SKM-1 treated with dmso at 0.1 percent for 144 hours (cell line): ENCODE measurements at regions not wholly inside any gene's neighbourhood (a gene's known extent, or its start where the extent isn't known, plus 50 kb on each side); places are given as distances from the start of the nearest gene placed in this dataset.
"Not testable (repeated sequence)": the region's sequence is repeated elsewhere in the genome, so short reads cannot be mapped to it uniquely, and the experiment has no call there.

Experiments used
- DNase-seq: peaks from one replicate; lab custom pipeline; 2025; ENCODE audit not compliant: unreplicated experiment; lab: John Stamatoyannopoulos, UW

DNA sequence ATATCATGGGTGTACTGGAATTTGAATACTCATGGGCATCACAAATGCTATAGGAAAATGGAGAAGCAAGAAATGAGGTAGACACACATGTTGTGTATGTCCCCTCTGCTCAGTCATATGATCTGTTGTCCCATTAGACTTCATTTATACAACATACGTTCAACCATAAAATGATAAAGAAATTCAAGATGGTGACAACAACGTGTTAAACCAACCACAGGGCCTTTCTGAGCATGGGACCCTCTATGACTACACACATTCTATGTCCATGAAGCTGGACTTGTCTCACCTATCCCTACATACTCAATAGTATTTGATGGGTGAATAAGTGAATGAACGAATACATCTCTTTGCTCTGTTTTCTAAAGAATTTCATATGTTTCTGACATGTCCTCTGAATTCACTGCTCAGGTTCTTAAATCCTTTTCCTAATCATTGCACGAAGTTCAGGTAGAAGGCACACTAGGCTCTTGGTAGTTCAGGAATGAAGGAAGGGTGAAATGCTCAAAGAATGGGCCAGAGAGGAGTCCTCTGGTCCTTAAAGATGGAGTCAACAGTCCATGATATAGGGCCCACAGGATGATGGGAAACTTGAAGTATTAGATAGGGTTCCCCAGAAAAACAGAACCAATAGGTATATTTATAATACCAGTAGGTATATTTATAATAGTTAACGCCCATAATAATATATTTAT lies 105.7 kb upstream of the PPM1H start:
- no peak for DNase-seq

DNA sequence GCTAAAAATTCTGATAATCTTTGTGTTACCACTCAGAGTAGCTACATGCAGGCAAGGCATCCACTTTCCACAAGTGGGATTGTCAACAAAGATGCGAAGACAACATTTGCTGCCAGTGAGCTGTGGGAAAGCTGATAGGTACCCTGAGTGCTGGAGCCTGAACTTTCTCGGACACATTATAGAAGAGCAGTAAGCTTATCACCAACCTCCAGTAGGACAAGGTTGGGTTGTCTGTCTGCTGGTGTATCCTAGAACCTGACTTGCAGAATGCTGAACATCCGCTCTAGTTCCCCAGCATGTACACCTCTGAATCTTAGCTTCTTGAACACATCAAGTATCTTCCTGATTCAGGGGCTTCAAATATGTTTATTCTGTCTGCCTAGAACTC lies 103.8 kb upstream of the PPM1H start:
- no peak for DNase-seq

DNA sequence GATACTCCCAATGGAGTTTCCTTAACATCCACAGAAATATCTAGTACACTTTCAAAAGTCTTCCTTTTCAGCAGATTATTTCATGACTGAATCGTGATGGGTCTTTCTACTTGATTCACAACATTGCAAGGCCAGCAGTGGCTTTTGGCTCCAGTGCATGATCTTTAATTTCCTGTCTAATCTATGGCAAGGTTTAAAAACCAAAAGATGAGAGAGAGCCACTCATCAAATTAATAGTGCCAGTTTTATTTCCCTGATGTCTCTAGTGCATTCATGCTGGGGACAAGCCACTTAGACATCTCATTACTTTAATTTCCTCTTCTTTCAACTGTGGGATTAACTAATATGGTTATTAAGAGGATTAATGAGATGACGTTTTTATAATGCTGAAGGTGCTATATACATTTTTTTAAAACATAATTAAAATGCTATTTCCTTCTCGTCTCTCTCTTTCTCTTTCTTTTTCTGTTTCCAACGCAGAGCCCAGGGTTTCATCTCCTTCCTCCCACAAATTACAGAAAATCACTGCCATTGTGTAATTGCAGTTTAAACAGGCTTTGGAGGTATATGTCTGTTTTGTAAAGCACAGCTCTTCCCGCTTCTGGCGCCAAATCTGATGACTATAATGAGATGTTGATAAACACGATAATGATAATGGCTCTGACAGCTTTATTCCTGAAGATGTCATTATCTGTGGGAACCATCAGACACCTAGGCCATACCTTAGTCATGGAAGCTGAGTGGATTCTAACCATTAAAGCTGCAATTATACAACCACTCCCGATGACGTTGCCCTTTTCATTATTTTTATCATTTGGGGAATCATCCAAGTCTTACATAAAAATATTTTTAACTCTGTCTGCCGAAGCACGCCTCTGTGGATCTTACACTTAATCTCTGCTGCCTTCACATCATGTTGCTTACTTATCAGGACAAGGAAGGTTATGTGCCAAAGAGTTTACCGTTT lies 103.1 kb upstream of the PPM1H start:
- DNase-seq = no peak

DNA sequence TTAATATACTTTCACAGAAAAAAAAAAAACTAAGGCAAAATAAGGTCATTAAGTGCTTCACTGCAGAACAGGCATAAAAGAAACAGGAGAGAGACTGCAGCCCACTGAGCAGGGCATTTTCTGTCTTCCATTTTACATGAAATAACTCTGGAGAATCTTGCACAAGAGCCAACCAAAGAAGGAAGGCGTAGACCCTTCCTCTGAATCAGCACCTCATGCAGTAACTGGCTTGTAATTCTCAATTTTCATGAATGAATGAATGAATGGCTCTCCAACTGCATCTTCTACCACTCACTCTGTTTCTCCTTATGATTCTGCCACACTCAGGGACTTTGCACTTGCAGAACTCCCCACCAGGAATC lies 102.0 kb upstream of the PPM1H start:
- no peak for DNase-seq

DNA sequence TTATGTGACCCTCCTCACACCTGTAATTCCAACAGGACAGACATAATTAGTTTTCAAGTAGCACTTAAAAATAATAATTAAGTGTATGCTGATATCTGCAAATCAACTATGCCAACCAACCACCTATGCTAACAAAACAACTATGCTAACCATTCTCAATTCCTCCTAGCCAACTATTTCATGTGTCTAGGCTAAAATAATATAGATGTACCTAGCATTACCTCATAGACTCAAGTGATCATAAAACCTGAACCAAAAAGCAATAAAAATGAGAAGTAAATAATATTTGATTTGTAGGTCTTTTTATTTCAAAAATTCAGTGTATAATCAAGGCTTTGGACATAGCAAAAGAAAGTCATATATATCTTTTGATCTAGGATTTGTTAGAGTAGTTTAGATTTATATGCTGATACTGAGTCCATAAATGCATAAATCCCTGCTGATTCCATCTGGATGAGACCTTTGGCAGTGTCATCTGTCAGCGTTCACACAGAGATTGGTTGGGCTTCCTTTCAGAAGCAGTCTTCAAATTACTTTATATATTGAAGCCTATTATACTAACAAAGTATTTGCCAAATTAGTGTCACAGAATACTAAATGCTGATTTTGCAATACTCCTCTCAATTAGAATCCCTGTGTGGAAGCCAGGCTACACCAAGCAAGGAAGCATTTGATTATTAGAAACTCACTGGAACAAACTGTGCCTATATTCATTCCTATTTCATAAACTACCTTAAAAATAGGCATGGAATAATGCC lies 101.4 kb upstream of the PPM1H start:
- no peak for DNase-seq

DNA sequence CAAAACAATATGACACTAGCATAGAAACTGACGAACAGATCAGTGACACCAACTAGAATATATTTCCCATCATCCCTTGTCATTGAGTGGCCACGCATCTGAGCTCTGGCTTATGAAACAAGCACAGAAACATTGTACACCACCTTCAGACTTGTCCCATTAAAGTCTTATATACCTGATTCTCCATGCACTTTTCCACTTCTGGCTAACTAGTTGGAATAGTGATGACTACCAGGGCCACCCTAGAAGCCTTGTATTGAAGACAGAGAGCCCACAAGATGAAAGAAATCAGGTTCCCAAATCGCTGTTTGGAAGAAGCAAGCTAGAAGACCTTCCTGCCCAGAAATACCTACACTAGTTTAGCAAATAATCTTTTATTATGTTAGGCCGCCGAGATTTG lies 99.7 kb upstream of the PPM1H start:
- no peak for DNase-seq

DNA sequence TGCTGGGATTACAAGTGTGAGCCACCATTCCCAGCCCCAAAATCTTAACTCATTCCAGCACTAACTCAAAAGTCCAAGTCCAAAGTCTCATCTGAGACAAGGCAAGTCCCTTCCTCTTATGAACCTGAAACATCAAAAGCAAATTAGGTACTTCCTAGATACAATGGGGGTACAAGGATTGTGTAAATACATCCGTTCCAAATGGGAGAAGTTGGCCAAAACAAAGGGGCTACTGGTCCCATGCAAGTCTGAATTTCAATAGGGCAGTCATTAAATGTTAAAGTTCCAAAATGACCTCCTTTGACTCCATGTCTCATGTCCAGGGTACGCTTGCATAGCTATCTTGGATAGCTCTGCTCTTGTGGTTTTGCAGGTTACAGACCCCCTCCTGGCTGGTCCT lies 94.7 kb upstream of the PPM1H start:
- no peak for DNase-seq

DNA sequence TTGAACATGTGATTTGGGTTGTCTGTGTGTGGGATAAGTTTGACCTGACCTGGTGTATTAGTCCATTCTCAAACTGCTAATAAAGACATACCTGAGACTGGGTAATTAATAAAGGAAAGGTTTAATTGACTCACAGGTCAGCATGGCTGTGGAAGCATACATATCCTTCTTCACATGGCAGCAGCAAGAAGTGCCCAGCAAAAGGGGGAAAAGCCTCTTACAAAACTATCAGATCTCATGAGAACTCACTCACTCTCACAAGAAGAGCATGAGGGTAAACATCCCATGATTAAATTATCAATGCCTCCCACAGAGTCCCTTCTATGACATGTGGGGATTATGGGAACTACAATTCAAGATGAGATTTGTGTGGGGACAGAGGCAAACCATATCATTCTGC lies 94.0 kb upstream of the PPM1H start:
- no peak for DNase-seq

DNA sequence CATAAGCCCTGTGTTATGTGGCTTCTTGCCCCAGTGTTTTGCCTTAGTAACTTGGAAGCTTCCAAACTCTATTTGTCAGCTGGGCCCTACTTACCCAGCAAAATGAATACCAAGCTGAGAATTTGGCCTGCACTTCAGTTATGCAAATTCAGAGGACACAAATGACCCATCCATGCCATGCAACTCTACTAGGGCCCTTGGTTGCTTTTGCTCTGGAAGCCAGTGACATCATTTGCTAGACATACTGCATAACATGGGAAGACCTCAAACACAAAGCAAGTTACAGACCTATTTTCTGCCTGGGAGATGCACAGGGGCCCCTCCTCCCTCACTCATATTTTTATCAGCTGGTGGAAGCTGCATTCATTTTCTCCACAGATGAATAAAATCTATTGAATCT lies 90.2 kb upstream of the PPM1H start:
- no peak for DNase-seq

DNA sequence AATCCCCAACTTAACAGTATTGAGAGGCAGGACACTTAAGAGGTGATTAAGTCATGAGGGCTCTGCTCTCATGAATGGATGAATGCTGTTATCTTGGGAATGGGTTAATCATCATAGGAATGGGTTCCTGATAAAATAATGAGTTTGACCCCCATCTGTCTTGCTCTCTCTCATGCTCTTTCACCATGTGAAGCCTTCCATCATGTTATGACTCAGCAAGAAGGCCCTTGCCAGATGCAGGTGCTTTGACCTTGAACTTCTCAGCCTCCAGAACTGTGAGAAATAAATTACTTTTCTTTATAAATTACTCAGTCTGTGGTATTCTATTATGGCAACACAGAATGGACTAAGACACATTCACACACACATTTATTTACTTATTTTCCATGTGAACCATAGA lies 89.0 kb upstream of the PPM1H start:
- DNase-seq = no peak

DNA sequence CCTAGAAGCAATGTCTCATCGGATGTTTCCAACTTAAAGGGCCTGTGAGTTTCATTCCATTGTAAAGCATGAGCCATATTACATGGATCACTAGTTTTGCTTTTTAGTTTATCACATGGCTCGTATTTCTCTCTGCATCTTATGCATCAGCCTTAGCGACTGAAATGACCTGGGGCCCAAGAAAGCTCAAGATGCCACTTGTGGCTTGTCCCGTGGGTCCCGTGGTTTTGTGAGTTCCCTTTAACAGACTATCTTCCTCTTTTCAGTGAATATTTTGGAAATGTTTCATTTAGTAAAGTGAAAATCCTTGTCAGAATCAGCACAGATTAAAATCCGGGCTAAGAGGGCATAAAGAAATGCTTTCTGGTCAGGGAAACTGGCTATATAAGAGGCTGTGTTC lies 86.2 kb upstream of the PPM1H start:
- DNase-seq = peak; percentile 31

DNA sequence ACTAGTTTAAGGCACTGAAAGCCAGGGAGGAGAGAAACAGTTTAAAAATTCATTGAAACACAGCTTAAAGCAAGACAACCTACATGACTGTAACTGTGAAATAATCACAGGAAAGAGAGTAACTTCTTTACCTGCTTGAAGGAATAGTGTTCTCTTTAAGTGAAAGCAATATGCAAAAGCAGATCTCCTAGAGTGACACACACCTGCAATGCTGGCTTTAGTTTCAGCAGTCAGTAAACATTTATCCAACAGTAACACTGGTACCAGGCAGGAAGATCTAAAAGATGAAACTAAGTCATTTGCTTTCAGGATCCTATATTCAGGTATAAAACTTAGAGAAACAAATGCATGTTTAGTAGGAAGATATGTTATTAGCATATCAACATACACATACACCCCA lies 85.3 kb upstream of the PPM1H start:
- no peak for DNase-seq

DNA sequence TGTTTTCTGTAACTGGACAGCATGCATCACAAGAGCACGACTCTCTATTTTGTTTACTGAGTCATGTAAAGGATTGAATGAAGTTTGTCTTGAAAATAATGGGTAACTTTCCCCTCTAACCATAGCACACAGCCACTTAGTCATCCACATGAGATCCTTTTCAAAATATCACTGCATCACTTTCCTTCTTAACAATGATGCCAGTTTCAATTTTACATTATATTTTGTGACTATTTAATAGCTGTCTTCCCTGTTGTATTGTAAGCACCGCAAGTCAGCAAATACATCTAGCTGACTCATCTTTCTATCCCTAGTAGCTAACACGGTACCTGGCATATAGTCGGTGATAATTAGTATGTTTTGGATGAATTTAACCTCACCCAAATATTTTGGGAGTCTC lies 83.3 kb upstream of the PPM1H start:
- DNase-seq = no peak

DNA sequence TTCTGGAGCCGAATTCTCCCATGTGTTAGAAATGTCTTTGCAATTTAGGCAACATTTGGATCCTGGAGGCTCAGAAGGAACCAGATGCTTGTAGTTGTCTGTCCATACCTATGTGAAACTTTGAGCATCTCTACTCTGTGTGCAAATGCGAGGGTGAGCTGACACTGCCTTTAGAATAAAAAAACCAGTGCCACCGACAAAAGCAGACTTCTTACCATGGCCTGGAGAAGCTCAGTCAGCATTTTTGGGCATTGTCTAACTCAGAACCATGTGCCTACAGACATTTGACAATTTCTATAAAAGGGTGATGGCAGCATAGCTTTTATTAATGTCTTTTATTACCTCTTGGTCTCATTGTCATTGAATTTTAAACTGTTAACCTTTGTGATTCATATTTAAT lies 78.4 kb upstream of the PPM1H start:
- no peak for DNase-seq

DNA sequence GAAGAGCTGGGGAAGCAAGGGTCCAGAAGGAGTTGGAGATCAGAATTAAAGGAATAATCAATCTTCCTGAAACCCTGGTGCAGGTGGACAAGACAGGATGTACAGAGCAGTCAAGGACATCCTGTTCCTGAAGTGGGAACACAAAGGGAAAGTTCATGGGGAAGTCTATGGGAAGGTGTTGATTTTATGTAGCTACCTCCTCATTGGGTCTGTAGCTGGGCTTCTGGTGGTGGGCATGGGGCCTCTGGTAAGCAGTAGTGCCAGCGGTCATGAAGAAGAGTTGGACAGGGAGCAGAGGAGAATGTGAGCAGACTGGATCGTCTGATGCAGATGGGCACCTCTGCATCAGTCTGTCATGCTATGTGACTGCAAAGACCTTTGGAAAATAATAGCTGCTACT lies 75.7 kb upstream of the PPM1H start:
- no peak for DNase-seq

DNA sequence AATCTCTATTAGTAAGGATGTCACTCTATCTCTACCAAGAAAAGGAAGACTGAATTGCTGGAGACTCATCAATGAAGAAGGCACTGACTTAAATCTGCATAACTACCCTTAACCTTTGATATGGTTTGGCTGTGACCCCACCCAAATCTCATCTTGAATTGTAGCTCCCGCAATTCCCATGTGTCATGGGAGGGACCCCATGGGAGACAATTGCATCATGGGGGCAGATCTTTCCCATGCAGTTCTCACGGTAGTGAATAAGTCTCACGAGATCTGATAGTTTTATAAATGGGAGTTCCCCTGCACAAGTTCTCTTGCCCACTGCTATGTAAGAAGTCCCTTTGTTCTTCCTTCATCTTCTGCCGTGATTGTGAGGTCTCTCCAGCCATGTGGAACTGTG lies 73.4 kb upstream of the PPM1H start:
- DNase-seq = no peak

DNA sequence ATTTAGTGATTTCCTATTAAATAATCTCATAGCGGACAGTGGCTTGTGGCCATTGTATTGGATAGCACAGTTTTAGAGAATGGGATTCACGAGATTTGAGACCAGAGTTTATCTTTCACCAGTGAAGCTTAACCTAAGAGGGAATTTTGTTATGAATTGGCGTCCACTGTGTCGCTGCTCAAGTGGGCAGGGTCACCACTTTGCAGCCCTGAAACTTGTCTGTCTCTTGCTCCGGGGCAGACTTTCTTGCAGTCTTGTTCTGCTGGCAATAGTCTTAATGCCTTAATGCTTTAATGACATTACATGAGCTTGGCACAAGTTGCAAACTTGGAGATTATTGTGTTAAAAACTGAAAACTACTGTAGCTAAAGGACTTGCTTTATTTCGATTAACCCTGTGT lies 72.8 kb upstream of the PPM1H start:
- no peak for DNase-seq

DNA sequence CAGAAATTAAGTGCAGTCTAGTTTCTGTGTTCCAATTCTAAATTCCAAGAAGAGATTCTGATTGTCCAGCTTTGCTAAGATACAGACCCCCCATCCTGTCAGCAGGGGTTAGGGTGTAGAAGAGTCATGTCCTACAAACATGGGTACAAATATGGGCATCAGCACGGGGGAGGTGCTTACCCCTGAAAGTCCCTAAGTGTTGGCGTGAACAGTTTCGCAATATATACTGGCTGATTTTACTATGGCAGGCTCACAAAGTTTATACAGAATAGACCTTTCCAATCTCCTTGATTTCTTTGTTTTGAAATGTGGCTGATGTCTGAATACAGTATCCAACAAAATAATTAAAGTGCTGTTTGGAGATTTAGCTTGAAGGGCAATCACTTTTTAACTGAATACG lies 71.6 kb upstream of the PPM1H start:
- DNase-seq = no peak

DNA sequence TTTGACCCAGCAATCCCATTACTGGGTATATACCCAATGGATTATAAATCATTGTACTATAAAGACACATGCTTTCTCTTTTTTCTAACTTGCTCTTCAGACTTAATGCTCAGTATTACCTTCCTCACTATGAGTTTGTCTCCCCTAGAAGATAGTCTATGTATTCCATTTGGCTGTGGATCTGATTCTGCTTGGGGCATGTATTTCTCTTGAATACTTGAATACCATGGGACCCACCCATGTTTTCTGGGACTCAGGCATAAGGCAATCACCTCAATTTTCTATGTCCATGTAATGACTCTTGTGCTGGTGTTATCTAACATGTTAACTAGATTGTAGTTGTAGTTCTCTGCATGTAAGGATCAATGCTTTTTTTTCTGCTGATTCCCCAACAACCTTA lies 70.4 kb upstream of the PPM1H start:
- DNase-seq = no peak

DNA sequence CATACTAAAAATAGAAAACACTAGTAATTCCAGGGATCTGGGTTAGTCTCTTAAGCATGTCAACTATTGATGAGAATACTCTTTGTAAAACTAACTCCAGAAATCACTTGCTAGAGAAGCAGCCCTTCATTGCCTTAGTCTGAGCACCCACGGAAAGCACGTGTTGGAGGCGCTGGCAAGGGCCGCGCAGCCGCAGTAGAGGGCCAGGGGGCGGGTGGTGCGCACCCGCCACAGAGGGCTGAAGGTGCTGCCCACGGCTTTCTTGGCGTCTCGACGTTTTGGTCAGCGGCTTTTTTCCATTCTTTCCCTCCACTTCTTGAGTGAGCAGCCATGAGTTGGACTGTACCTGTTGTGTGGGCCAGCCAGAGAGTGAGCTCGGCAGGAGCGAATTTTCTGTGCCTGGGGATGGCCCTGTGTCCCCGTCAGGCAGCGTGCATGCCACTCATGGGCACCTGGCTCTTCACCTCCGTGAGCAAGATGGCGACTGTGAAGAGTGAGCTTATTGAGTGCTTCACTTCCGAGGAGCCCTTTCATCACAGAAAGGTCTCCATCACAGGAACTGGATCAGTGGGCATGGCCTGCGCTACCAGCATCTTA lies 68.4 kb upstream of the PPM1H start:
- DNase-seq = no peak

DNA sequence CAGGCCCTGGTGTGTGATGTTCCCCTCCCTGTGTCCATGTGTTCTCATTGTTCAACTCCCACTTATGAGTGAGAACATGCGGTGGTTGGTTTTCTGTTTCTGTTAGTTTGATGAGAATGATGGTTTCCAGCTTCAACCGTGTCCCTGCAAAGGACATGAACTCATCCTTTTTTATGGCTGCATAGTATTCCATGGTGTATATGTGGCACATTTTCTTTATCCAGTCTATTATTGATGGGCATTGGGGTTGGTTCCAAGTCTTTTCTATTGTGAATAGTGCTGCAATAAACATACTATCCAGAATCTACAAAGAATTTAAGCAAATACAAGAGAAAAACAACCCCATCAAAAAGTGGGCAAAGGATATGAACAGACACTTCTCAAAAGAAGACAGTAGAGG lies 67.1 kb upstream of the PPM1H start:
- not testable (repeated sequence) for DNase-seq

DNA sequence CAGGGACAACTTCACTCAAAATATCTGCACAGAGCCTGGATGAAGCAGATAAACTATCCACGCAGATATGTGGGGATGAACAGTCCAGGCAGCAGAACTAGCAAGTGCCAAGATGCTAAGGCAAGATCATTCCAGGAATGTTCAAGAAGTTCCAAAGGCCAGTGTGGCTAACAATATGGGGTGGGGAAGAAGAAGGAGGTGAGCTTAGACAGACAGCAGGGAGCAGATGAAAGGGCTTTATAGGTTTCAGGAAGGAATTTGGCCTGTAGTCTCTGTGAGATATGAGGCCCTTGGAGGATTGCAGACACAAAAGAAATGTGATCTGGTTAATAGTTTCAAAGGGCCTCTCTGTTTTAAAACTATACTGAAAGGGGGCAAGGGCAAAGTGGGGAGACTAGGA lies 63.5 kb upstream of the PPM1H start:
- DNase-seq = no peak
